ENCODE measurements at regions not wholly inside any gene's neighbourhood (a gene's known extent, or its start where the extent isn't known, plus 50 kb on each side); places are given as distances from the start of the nearest gene placed in this dataset.

- peaks cover 20% of the 10 kb centered on the region for H3K9me3 Mint-ChIP-seq
- no peak for TF ChIP-seq MYBL2 (CRISPR knock-in tag; IDR thresholded peaks at IDR 0.05)
- TF ChIP-seq ZNF121 (CRISPR knock-in tag; IDR thresholded peaks at IDR 0.05) = no peak
- TF ChIP-seq, protein P1, sequence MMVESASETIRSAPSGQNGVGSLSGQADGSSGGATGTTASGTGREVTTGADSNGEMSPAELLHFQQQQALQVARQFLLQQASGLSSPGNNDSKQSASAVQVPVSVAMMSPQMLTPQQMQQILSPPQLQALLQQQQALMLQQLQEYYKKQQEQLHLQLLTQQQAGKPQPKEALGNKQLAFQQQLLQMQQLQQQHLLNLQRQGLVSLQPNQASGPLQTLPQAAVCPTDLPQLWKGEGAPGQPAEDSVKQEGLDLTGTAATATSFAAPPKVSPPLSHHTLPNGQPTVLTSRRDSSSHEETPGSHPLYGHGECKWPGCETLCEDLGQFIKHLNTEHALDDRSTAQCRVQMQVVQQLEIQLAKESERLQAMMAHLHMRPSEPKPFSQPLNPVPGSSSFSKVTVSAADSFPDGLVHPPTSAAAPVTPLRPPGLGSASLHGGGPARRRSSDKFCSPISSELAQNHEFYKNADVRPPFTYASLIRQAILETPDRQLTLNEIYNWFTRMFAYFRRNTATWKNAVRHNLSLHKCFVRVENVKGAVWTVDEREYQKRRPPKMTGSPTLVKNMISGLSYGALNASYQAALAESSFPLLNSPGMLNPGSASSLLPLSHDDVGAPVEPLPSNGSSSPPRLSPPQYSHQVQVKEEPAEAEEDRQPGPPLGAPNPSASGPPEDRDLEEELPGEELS (CRISPR knock-in tag; IDR thresholded peaks at IDR 0.05) = no peak
- TF ChIP-seq KAT7 (CRISPR knock-in tag; IDR thresholded peaks at IDR 0.05; ENCODE audit: borderline replicate concordance) = no peak
- TF ChIP-seq, protein P2, sequence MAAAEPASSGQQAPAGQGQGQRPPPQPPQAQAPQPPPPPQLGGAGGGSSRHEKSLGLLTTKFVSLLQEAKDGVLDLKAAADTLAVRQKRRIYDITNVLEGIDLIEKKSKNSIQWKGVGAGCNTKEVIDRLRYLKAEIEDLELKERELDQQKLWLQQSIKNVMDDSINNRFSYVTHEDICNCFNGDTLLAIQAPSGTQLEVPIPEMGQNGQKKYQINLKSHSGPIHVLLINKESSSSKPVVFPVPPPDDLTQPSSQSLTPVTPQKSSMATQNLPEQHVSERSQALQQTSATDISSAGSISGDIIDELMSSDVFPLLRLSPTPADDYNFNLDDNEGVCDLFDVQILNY (CRISPR knock-in tag; IDR thresholded peaks at IDR 0.05) = no peak
- no peak for ATAC-seq
- ChIA-PET POLR2A (no interaction called here), CTCF (no interaction called here)
- H3K27me3 Mint-ChIP-seq (ENCODE audit: low read depth) = no peaks in the 10 kb centered on the region
- peaks cover 5% of the 10 kb centered on the region; the same call in 1 of the 2 replicates for H3K36me3 Mint-ChIP-seq
- H3K27ac Mint-ChIP-seq = no peak overlapping the region
- H3K4me3 Mint-ChIP-seq = no peak overlapping the region
- no peak for DNase-seq (ENCODE audit: low spot score)
- no peaks in the 10 kb centered on the region for H3K4me1 Mint-ChIP-seq
Measured at GRCh38 chr3:95424279-95424678, 1361.4 kb downstream of the NSUN3 start.

DNA sequence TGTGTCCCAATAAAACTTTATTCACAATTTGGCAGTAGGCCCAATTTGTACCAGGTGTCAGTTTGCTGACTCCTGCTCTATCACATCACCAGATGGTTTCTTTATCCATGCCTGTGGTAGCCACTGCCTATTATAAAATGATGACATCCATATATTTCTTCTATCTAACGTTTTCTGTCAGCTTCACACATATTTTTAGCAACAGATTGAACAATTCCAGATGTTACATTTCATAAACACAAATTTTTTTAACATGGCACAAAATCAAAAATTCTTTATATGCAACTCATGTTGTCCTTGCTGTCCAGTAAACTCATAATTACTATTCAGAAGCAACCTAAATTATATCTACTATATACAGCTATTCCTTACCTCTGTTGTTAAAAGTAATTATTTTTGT, 1371.6 kb downstream of the NSUN3 start:
- DNase-seq (ENCODE audit: low spot score) (no peak), ATAC-seq (no peak)
- H3K27me3 Mint-ChIP-seq (ENCODE audit: low read depth) = no peaks in the 10 kb centered on the region
- TF ChIP-seq RELA (CRISPR knock-in tag; IDR thresholded peaks at IDR 0.05; ENCODE audit: borderline replicate concordance) (no peak), SMAD3 (CRISPR knock-in tag; IDR thresholded peaks at IDR 0.05; ENCODE audit: borderline replicate concordance) (no peak), ZBTB21 (CRISPR knock-in tag; IDR thresholded peaks at IDR 0.05; ENCODE audit: borderline replicate concordance) (no peak), ELF4 (CRISPR knock-in tag; IDR thresholded peaks at IDR 0.05; ENCODE audit: low read depth) (no peak), FOXK1 (CRISPR knock-in tag; IDR thresholded peaks at IDR 0.05) (no peak), GTF2I (CRISPR knock-in tag; conservative IDR thresholded peaks at IDR 0.05) (no peak), TEAD4 (CRISPR knock-in tag; IDR thresholded peaks at IDR 0.05) (no peak), SOX15 (CRISPR knock-in tag; IDR thresholded peaks at IDR 0.05) (no peak), E2F1 (CRISPR knock-in tag; IDR thresholded peaks at IDR 0.05) (no peak), NR1H2 (CRISPR knock-in tag; IDR thresholded peaks at IDR 0.05) (no peak)
- TF ChIP-seq, protein P3, sequence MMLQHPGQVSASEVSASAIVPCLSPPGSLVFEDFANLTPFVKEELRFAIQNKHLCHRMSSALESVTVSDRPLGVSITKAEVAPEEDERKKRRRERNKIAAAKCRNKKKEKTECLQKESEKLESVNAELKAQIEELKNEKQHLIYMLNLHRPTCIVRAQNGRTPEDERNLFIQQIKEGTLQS (CRISPR knock-in tag; conservative IDR thresholded peaks at IDR 0.05) = no peak
- no peak overlapping the region for H3K4me3 Mint-ChIP-seq
- H3K4me1 Mint-ChIP-seq = peaks cover 5% of the 10 kb centered on the region
- peaks cover 4% of the 10 kb centered on the region for H3K9me3 Mint-ChIP-seq
- CTCF ChIA-PET = no interaction called here
- POLR2A ChIA-PET = no interaction called here
- H3K27ac Mint-ChIP-seq = no peak overlapping the region
- H3K36me3 Mint-ChIP-seq = no peaks in the 10 kb centered on the region

DNA sequence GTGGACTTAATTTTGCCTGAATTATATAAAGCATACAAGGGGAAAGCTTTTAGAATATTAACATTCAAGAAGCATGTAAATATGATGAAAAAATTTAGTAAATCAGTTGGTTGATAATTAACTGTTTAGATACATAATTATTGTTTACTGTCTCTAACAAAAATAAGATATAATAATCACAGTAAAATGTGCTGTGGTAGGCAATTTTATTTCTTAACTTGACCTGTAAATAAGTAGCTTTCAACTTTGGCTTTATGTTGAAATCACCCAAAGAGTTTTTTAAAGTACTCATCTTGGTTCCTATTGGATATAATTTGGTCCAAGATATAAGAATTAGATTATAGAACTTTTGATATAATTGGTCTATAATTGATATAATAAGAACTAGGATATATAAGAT, 1374.5 kb downstream of the NSUN3 start:
- no peak for DNase-seq (ENCODE audit: low spot score)
- Mint-ChIP-seq H3K27ac (no peak overlapping the region), H3K9me3 (peaks cover 4% of the 10 kb centered on the region), H3K4me3 (no peak overlapping the region), H3K27me3 (ENCODE audit: low read depth) (no peaks in the 10 kb centered on the region), H3K36me3 (no peaks in the 10 kb centered on the region), H3K4me1 (peaks cover 5% of the 10 kb centered on the region)
- no peak for ATAC-seq
- POLR2A ChIA-PET = no interaction called here
- CTCF ChIA-PET = no interaction called here
- TF ChIP-seq E2F1 (CRISPR knock-in tag; IDR thresholded peaks at IDR 0.05) (no peak), ARID4B (CRISPR knock-in tag; IDR thresholded peaks at IDR 0.05; ENCODE audit: borderline replicate concordance) (no peak), RELA (CRISPR knock-in tag; IDR thresholded peaks at IDR 0.05; ENCODE audit: borderline replicate concordance) (no peak)
- TF ChIP-seq, protein P4, sequence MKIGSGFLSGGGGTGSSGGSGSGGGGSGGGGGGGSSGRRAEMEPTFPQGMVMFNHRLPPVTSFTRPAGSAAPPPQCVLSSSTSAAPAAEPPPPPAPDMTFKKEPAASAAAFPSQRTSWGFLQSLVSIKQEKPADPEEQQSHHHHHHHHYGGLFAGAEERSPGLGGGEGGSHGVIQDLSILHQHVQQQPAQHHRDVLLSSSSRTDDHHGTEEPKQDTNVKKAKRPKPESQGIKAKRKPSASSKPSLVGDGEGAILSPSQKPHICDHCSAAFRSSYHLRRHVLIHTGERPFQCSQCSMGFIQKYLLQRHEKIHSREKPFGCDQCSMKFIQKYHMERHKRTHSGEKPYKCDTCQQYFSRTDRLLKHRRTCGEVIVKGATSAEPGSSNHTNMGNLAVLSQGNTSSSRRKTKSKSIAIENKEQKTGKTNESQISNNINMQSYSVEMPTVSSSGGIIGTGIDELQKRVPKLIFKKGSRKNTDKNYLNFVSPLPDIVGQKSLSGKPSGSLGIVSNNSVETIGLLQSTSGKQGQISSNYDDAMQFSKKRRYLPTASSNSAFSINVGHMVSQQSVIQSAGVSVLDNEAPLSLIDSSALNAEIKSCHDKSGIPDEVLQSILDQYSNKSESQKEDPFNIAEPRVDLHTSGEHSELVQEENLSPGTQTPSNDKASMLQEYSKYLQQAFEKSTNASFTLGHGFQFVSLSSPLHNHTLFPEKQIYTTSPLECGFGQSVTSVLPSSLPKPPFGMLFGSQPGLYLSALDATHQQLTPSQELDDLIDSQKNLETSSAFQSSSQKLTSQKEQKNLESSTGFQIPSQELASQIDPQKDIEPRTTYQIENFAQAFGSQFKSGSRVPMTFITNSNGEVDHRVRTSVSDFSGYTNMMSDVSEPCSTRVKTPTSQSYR (CRISPR knock-in tag; IDR thresholded peaks at IDR 0.05) = no peak

Data from WTC11 (cell line).